ENCODE measurements at regions not wholly inside any gene's neighbourhood (a gene's known extent, or its start where the extent isn't known, plus 50 kb on each side); places are given as distances from the start of the nearest gene placed in this dataset.
A peak's percentile ranks its signal among the peaks of the same experiment; 100 is the strongest.

DNA sequence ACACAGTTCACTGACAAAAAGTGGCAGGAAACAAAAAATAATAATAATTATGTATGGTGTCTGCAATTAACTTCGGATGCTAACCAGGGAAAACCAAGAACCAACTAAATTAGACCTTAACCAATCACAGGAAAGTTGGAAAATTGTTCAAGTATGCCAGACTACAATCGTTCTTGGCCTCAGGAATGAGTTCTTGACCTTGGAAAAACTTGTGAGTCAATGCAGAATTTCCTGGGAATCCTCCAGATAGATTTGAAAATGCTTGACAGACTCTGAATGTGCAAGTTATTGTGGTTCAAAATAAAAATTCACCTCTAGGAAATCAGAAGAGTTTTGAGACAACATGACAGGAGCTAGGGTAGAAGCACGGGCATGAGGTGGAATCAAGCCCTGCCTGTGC is 171.5 kb downstream of the C7orf25 start:
- H3K4me3 ChIP-seq (replicated peaks; ENCODE audit: low read depth, low read length), result no peak overlapping the region
- no peak for TF ChIP-seq CTCF (IDR thresholded peaks at IDR 0.05; ENCODE audit: low read depth, low read length, missing control alignments)
- DNase-seq (ENCODE audit: extremely low read depth, low read depth), result no peak

DNA sequence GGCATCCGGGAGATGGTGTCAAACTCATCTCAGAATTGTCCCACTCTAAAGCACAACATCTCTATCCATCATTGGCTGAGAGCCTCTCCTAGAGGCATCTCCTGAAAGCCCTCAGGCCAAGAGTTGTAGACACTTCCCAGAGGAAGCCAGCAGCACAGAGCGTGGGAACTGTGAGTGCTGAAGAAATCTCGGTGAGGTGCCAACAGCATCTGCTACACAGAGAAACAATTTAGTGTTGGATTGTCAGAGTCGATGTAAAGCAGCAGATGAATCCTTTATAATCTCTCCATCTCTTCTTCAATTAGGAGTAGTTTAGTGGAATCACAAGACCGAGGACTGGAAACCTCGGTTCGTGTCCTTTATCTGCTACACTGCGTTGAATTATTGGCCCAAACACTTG is 172.2 kb downstream of the C7orf25 start:
- DNase-seq (ENCODE audit: extremely low read depth, low read depth), result no peak
- H3K4me3 ChIP-seq (replicated peaks; ENCODE audit: low read depth, low read length), result no peak overlapping the region

GRCh38 chr7:42736931-42737330 is 174.9 kb downstream of the C7orf25 start:
- DNase-seq (ENCODE audit: extremely low read depth, low read depth), result no peak
- peak; percentile 9 for TF ChIP-seq CTCF (IDR thresholded peaks at IDR 0.05; ENCODE audit: low read depth, low read length, missing control alignments)
- no peak overlapping the region for H3K4me3 ChIP-seq (replicated peaks; ENCODE audit: low read depth, low read length)

More for the DNA sequence above, 172.2 kb downstream of the C7orf25 start:
- TF ChIP-seq CTCF (IDR thresholded peaks at IDR 0.05; ENCODE audit: low read depth, low read length, missing control alignments), result no peak

- DNase-seq (ENCODE audit: extremely low read depth, low read depth), result no peak
- H3K4me3 ChIP-seq (replicated peaks; ENCODE audit: low read depth, low read length), result no peak overlapping the region
- TF ChIP-seq CTCF (IDR thresholded peaks at IDR 0.05; ENCODE audit: low read depth, low read length, missing control alignments), result no peak
Observed at GRCh38 chr7:42735081-42735480, 176.8 kb downstream of the C7orf25 start.

GRCh38 chr7:42734568-42734967 is 177.3 kb downstream of the C7orf25 start:
- no peak for TF ChIP-seq CTCF (IDR thresholded peaks at IDR 0.05; ENCODE audit: low read depth, low read length, missing control alignments)
- no peak overlapping the region for H3K4me3 ChIP-seq (replicated peaks; ENCODE audit: low read depth, low read length)
- DNase-seq (ENCODE audit: extremely low read depth, low read depth), result no peak

- H3K4me3 ChIP-seq (replicated peaks; ENCODE audit: low read depth, low read length), result no peak overlapping the region
- no peak for TF ChIP-seq CTCF (IDR thresholded peaks at IDR 0.05; ENCODE audit: low read depth, low read length, missing control alignments)
- DNase-seq (ENCODE audit: extremely low read depth, low read depth), result no peak
Observed at GRCh38 chr7:42733040-42733439, 178.8 kb downstream of the C7orf25 start.

GRCh38 chr7:42730586-42730985 is 181.3 kb downstream of the C7orf25 start:
- TF ChIP-seq CTCF (IDR thresholded peaks at IDR 0.05; ENCODE audit: low read depth, low read length, missing control alignments), result no peak
- no peak overlapping the region for H3K4me3 ChIP-seq (replicated peaks; ENCODE audit: low read depth, low read length)
- DNase-seq (ENCODE audit: extremely low read depth, low read depth), result no peak
